ENCODE measurements at regions not wholly inside any gene's neighbourhood (a gene's known extent, or its start where the extent isn't known, plus 50 kb on each side); places are given as distances from the start of the nearest gene placed in this dataset.

DNA sequence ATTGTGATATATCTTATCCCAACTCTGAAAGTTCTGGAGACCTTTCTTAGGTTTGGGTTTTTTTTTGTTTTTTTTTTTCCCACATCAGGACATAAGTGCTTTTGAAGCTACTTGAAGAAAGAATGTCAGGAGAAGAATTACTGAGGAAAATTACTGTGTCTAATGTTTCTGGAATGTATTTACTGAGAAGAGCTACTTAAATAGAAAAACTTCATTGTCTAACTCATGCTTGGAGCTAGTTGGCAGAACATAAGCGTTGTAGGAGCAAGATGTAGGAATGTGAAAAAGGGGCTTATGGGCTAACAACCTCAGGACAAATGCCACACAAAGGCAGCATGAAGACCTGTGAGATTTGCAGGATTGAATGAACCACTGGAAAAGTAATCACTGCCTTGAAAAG is 166.6 kb upstream of the GLRA2 start:
- H3K27me3 ChIP-seq, result no peaks in the 10 kb centered on the region
- H3K4me3 ChIP-seq, result no peak overlapping the region
- TF ChIP-seq EP300 (IDR thresholded peaks at IDR 0.05) (no peak), CTCF (IDR thresholded peaks at IDR 0.05) (no peak), POLR2A (IDR thresholded peaks at IDR 0.05) (no peak)
- H3K36me3 ChIP-seq, result no peaks in the 10 kb centered on the region
- WGBS, 2 donors, result 30 to 47% methylated on average over 1 of the region's 1 CpG
- no peak overlapping the region for H3K27ac ChIP-seq
- no peak for DNase-seq (ENCODE audit: low spot score in 2 of 2)
- H3K9me3 ChIP-seq, result no peaks in the 10 kb centered on the region
- no peaks in the 10 kb centered on the region for H3K4me1 ChIP-seq

DNA sequence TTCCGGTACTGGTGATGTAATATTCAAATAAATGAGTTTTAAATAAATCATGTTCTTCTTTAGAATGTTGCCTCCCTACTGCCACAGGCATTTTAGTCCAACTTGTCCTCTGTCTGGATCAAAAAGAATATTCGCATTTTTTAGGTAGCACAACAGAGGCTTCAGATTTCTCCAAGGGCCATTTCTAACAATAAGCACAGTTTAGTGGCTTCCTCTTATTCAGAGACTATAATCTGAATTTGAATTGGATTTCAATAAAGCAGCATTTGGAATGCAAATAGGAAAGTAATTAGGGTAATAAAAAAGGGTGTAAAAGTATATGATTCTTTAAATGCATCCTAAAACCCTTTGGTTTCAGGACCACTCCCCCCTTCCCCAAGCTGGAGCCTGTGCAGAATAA is 167.9 kb upstream of the GLRA2 start:
- H3K27me3 ChIP-seq, result no peaks in the 10 kb centered on the region
- TF ChIP-seq CTCF (IDR thresholded peaks at IDR 0.05) (no peak), POLR2A (IDR thresholded peaks at IDR 0.05) (no peak), EP300 (IDR thresholded peaks at IDR 0.05) (no peak)
- no peaks in the 10 kb centered on the region for H3K9me3 ChIP-seq
- 57 to 78% methylated on average over 2 of the region's 2 CpGs for WGBS, 2 donors
- no peaks in the 10 kb centered on the region for H3K36me3 ChIP-seq
- no peak overlapping the region for H3K27ac ChIP-seq
- H3K4me3 ChIP-seq, result no peak overlapping the region
- DNase-seq (ENCODE audit: low spot score in 2 of 2), result no peak
- no peaks in the 10 kb centered on the region for H3K4me1 ChIP-seq

DNA sequence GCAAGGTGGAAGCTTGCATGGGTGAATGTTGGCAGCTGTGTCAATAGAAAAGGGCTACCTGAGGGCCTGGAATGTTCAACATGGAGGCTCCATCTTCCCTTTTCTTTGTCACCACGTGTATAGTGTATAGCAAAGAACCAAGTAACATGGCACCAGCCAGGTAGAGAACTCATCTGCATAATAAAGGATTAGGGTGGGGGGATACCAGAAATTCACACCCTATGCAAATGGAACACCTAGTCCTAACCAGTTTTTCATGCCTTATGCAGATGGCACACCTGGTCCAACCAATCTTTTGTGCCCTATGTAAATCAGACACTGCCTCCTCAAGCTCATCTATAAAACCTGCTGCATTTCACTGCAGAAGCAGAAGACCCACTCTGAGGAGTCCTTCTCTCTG is 169.6 kb upstream of the GLRA2 start:
- no peak overlapping the region for H3K4me3 ChIP-seq
- no peak for TF ChIP-seq EP300 (IDR thresholded peaks at IDR 0.05)
- no peak for TF ChIP-seq CTCF (IDR thresholded peaks at IDR 0.05)
- no peak for TF ChIP-seq POLR2A (IDR thresholded peaks at IDR 0.05)
- DNase-seq (ENCODE audit: low spot score in 2 of 2), result no peak
- no peaks in the 10 kb centered on the region for H3K9me3 ChIP-seq
- H3K27me3 ChIP-seq, result no peaks in the 10 kb centered on the region
- no peak overlapping the region for H3K27ac ChIP-seq
- WGBS, 2 donors, result 31 to 33% methylated on average over 1 of the region's 1 CpG
- no peaks in the 10 kb centered on the region for H3K36me3 ChIP-seq
- no peaks in the 10 kb centered on the region for H3K4me1 ChIP-seq

DNA sequence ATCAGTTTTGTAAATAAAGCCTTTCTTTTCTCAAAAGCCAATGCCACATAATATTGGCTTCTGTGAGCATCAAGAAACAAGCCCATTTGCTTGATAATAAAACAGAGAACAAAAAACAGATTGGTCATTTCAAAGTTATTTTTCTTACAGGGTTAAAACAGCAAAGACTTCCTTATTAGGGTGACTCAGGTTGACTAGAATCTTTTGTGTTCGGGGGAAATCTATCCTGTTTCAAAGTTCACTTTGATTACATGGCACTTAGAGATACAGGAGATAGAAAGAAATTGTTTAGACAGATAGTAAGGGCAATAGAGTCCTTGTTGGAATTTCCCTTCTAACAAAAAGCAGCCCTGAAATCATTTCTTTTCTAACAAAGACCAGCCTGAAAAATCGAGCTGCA is 170.0 kb upstream of the GLRA2 start:
- Histone ChIP-seq H3K36me3 (no peaks in the 10 kb centered on the region), H3K4me1 (no peaks in the 10 kb centered on the region), H3K27ac (no peak overlapping the region), H3K27me3 (no peaks in the 10 kb centered on the region), H3K4me3 (no peak overlapping the region), H3K9me3 (no peaks in the 10 kb centered on the region)
- TF ChIP-seq CTCF (IDR thresholded peaks at IDR 0.05), result no peak
- no peak for TF ChIP-seq EP300 (IDR thresholded peaks at IDR 0.05)
- TF ChIP-seq POLR2A (IDR thresholded peaks at IDR 0.05), result no peak
- no peak for DNase-seq (ENCODE audit: low spot score in 2 of 2)
- 38 to 48% methylated on average over 2 of the region's 2 CpGs for WGBS, 2 donors

DNA sequence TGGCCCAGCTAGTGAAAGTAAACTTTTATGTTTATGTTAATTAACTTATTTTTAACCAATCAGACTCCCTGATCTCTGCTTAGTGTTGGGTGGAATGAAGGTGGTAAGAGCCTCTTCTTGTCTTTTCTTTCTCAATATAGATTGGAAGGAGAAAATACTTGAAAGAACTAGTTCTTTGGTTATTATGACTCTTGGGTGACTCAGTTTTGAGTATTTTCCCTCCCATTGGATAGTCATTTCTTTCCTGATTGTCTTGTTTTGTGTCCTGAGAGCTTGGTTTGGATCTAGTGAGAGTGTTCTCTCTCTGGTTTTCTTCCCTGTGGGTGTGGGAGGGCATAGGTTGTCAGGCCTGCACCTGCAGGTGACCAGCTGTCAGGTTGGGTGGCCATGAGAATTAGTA is 172.0 kb upstream of the GLRA2 start:
- no peak for TF ChIP-seq POLR2A (IDR thresholded peaks at IDR 0.05)
- no peak for TF ChIP-seq CTCF (IDR thresholded peaks at IDR 0.05)
- TF ChIP-seq EP300 (IDR thresholded peaks at IDR 0.05), result no peak
- no peaks in the 10 kb centered on the region for H3K4me1 ChIP-seq
- no peak overlapping the region for H3K4me3 ChIP-seq
- H3K27ac ChIP-seq, result no peak overlapping the region
- H3K27me3 ChIP-seq, result no peaks in the 10 kb centered on the region
- no peak for DNase-seq (ENCODE audit: low spot score in 2 of 2)
- no peaks in the 10 kb centered on the region for H3K9me3 ChIP-seq
- H3K36me3 ChIP-seq, result no peaks in the 10 kb centered on the region
